G401.6 (cell line): ENCODE measurements at regions not wholly inside any gene's neighbourhood (a gene's known extent, or its start where the extent isn't known, plus 50 kb on each side); places are given as distances from the start of the nearest gene placed in this dataset.
"Not testable (repeated sequence)": the region's sequence is repeated elsewhere in the genome, so short reads cannot be mapped to it uniquely, and the experiment has no call there.

Source experiments
- FAIRE-seq: peaks from 2 replicates; lab custom pipeline; 2012; peaks lifted over from hg19 to GRCh38; lab: Jason Lieb, UNC

GRCh38 chr12:86555491-86555890, 299.3 kb upstream of the MGAT4C start:
- not testable (repeated sequence) for FAIRE-seq

- no peak for FAIRE-seq
Observed at GRCh38 chr12:86551146-86551571, 295.0 kb upstream of the MGAT4C start.

- no peak for FAIRE-seq
Observed at GRCh38 chr12:86550218-86551145, 294.3 kb upstream of the MGAT4C start.

GRCh38 chr12:86543716-86544115, 287.5 kb upstream of the MGAT4C start:
- no peak for FAIRE-seq

- no peak for FAIRE-seq
Observed at GRCh38 chr12:86530996-86531655, 274.9 kb upstream of the MGAT4C start.

- FAIRE-seq = no peak
Observed at GRCh38 chr12:86526060-86526595, 269.9 kb upstream of the MGAT4C start.

GRCh38 chr12:86523844-86524243, 267.7 kb upstream of the MGAT4C start:
- FAIRE-seq = no peak

- FAIRE-seq = no peak
Observed at GRCh38 chr12:86521870-86522269, 265.7 kb upstream of the MGAT4C start.

GRCh38 chr12:86513226-86513625, 257.0 kb upstream of the MGAT4C start:
- no peak for FAIRE-seq

- no peak for FAIRE-seq
Observed at GRCh38 chr12:86496595-86496994, 240.4 kb upstream of the MGAT4C start.

GRCh38 chr12:86484473-86484872, 228.3 kb upstream of the MGAT4C start:
- no peak for FAIRE-seq

- FAIRE-seq = no peak
Observed at GRCh38 chr12:86473231-86473630, 217.0 kb upstream of the MGAT4C start.

GRCh38 chr12:86456776-86457175, 200.6 kb upstream of the MGAT4C start:
- FAIRE-seq = no peak

GRCh38 chr12:86456241-86456640, 200.1 kb upstream of the MGAT4C start:
- FAIRE-seq = no peak

GRCh38 chr12:86445356-86445755, 189.2 kb upstream of the MGAT4C start:
- FAIRE-seq = no peak

GRCh38 chr12:86435053-86435452, 178.9 kb upstream of the MGAT4C start:
- no peak for FAIRE-seq

- FAIRE-seq = no peak
Observed at GRCh38 chr12:86429824-86430223, 173.6 kb upstream of the MGAT4C start.

GRCh38 chr12:86421333-86421732, 165.1 kb upstream of the MGAT4C start:
- FAIRE-seq = no peak

GRCh38 chr12:86414201-86414600, 158.0 kb upstream of the MGAT4C start:
- no peak for FAIRE-seq

GRCh38 chr12:86411710-86412109, 155.5 kb upstream of the MGAT4C start:
- no peak for FAIRE-seq

- FAIRE-seq = no peak
Observed at GRCh38 chr12:86407620-86408208, 151.5 kb upstream of the MGAT4C start.

- FAIRE-seq = no peak
Observed at GRCh38 chr12:86389949-86390348, 133.8 kb upstream of the MGAT4C start.

GRCh38 chr12:86387591-86388145, 131.5 kb upstream of the MGAT4C start:
- FAIRE-seq = no peak
